H9 (cell line): ENCODE measurements at regions not wholly inside any gene's neighbourhood (a gene's known extent, or its start where the extent isn't known, plus 50 kb on each side); places are given as distances from the start of the nearest gene placed in this dataset.

ENCODE experiments used
- DNase-seq: peaks from one replicate; pipeline ENCODE4 v3.0.0-alpha.2; 2017
- H2AFZ ChIP-seq: one replicate; pipeline ENCODE4 v1.6.1; 2013; ENCODE audit warnings: mild to moderate bottlenecking, low read length, control low read depth, moderate library complexity
- H2AK5ac ChIP-seq: 2 replicates; pipeline ENCODE4 v1.6.1; 2013; ENCODE audit warnings: low read length, control low read depth, mixed read lengths; ENCODE audit not compliant: insufficient read length
- H2BK120ac ChIP-seq: one replicate; pipeline ENCODE4 v1.6.1; 2013; ENCODE audit warnings: low read depth, mild to moderate bottlenecking, low read length, control low read depth, inconsistent platforms; ENCODE audit not compliant: poor library complexity, severe bottlenecking
- H2BK12ac ChIP-seq: 2 replicates; pipeline ENCODE4 v1.6.1; 2013; ENCODE audit warnings: low read length, control low read depth, mixed read lengths, low read depth; ENCODE audit not compliant: insufficient read length
- H2BK15ac ChIP-seq: 2 replicates; pipeline ENCODE4 v1.6.1; 2013; ENCODE audit warnings: low read depth, low read length, control low read depth
- H2BK20ac ChIP-seq: one replicate; pipeline ENCODE4 v1.6.1; 2013; ENCODE audit warnings: low read depth, mild to moderate bottlenecking, low read length, control low read depth, inconsistent platforms; ENCODE audit not compliant: poor library complexity, severe bottlenecking
- H2BK5ac ChIP-seq: 2 replicates; pipeline ENCODE4 v1.6.1; 2013; ENCODE audit warnings: low read length, control low read depth, mixed read lengths; ENCODE audit not compliant: insufficient read length
- H3K14ac ChIP-seq: 2 replicates; pipeline ENCODE4 v1.6.1; 2013; ENCODE audit warnings: low read length, control low read depth; ENCODE audit not compliant: insufficient read depth
- H3K18ac ChIP-seq: 2 replicates; pipeline ENCODE4 v1.6.1; 2013; ENCODE audit warnings: low read depth, mild to moderate bottlenecking, mixed read lengths, low read length, control low read depth; ENCODE audit not compliant: insufficient read length
- H3K23ac ChIP-seq: 2 replicates; pipeline ENCODE4 v1.6.1; 2013; ENCODE audit warnings: low read length, control low read depth, mixed read lengths, low read depth; ENCODE audit not compliant: insufficient read length
- H3K23me2 ChIP-seq: 2 replicates; pipeline ENCODE4 v1.6.1; 2013; ENCODE audit warnings: low read depth, mild to moderate bottlenecking, mixed read lengths, low read length, control low read depth; ENCODE audit not compliant: insufficient read length, poor library complexity, severe bottlenecking
- H3K27ac ChIP-seq: 2 replicates; pipeline ENCODE4 v1.5.1; 2013; ENCODE audit warnings: low read length, control low read depth, mixed read lengths, low read depth; ENCODE audit not compliant: insufficient read length
- H3K27me3 ChIP-seq: 2 replicates; pipeline ENCODE4 v1.6.1; 2013; ENCODE audit warnings: low read length, control low read depth, inconsistent platforms; ENCODE audit not compliant: insufficient read depth
- H3K4ac ChIP-seq: 2 replicates; pipeline ENCODE4 v1.6.1; 2013; ENCODE audit warnings: low read depth, mild to moderate bottlenecking, control low read depth, inconsistent platforms, low read length, moderate library complexity
- H3K4me1 ChIP-seq: 2 replicates; pipeline ENCODE4 v1.6.1; 2013; ENCODE audit warnings: low read length, control low read depth, inconsistent platforms; ENCODE audit not compliant: insufficient read depth
- H3K4me2 ChIP-seq: 2 replicates; pipeline ENCODE4 v1.6.1; 2013; ENCODE audit warnings: low read length, control low read depth, mixed read lengths; ENCODE audit not compliant: insufficient read length, insufficient read depth
- H3K56ac ChIP-seq: 2 replicates; pipeline ENCODE4 v1.6.1; 2013; ENCODE audit warnings: low read depth, mild to moderate bottlenecking, mixed read lengths, low read length, control low read depth; ENCODE audit not compliant: insufficient read length
- H3K79me1 ChIP-seq: 2 replicates; pipeline ENCODE4 v1.6.1; 2013; ENCODE audit warnings: low read depth, mild to moderate bottlenecking, moderate library complexity, low read length, control low read depth, inconsistent platforms; ENCODE audit not compliant: insufficient read depth, poor library complexity, severe bottlenecking
- H3K79me2 ChIP-seq: 2 replicates; pipeline ENCODE4 v1.6.1; 2013; ENCODE audit warnings: low read length, control low read depth, inconsistent platforms; ENCODE audit not compliant: insufficient read depth
- H3K9ac ChIP-seq: 2 replicates; pipeline ENCODE4 v1.6.1; 2013; ENCODE audit warnings: low read length, control low read depth, mixed read lengths; ENCODE audit not compliant: insufficient read length; ENCODE audit errors: extremely low read depth
- H3K9me3 ChIP-seq: one replicate; pipeline ENCODE4 v1.6.1; 2013; ENCODE audit warnings: low read depth, low read length, inconsistent platforms; ENCODE audit not compliant: control insufficient read depth
- H3T11ph ChIP-seq: one replicate; pipeline ENCODE4 v1.6.1; 2013; ENCODE audit warnings: mild to moderate bottlenecking, low read length, control low read depth, inconsistent platforms
- H4K20me1 ChIP-seq: one replicate; pipeline ENCODE4 v1.6.1; 2013; ENCODE audit not compliant: control insufficient read depth, insufficient read length, insufficient read depth
- H4K5ac ChIP-seq: 2 replicates; pipeline ENCODE4 v1.6.1; 2013; ENCODE audit warnings: low read depth, mild to moderate bottlenecking, mixed read lengths, low read length, control low read depth; ENCODE audit not compliant: insufficient read length
- H4K8ac ChIP-seq: replicated peaks from 2 replicates; pipeline ENCODE4 v1.6.1; 2013; ENCODE audit warnings: low read length, control low read depth, mixed read lengths, low read depth; ENCODE audit not compliant: insufficient read length
- H4K91ac ChIP-seq: 2 replicates; pipeline ENCODE4 v1.6.1; 2013; ENCODE audit warnings: low read depth, mild to moderate bottlenecking, moderate library complexity, mixed read lengths, low read length, control low read depth; ENCODE audit not compliant: insufficient read length
- H3K27ac Mint-ChIP-seq, 3 experiments: 2 replicates in 2 of 3; 3 replicates in 1 of 3; pipeline ENCODE4 v1.8.0; 2020 to 2021; ENCODE audit warnings: mixed read lengths in 3 of 3, mild to moderate bottlenecking in 1 of 3, moderate library complexity in 1 of 3
- H3K27me3 Mint-ChIP-seq: 2 replicates; pipeline ENCODE4 v1.8.0; 2021; ENCODE audit warnings: low read depth, mild to moderate bottlenecking, moderate library complexity, mixed read lengths
- H3K36me3 Mint-ChIP-seq, 3 experiments: 2 replicates in 2 of 3; 3 replicates in 1 of 3; pipeline ENCODE4 v1.8.0; 2020 to 2021; ENCODE audit warnings: low read depth in 3 of 3, mixed read lengths in 3 of 3; ENCODE audit not compliant: insufficient read depth in 1 of 3
- H3K4me1 Mint-ChIP-seq, 2 experiments: 2 replicates each; pipeline ENCODE4 v1.8.0; 2020; ENCODE audit warnings: mixed read lengths in 2 of 2
- H3K4me3 Mint-ChIP-seq, 2 experiments: 2 replicates in 1 of 2; 3 replicates in 1 of 2; pipeline ENCODE4 v1.8.0; 2020 to 2021; ENCODE audit warnings: mild to moderate bottlenecking in 2 of 2, mixed read lengths in 2 of 2, moderate library complexity in 1 of 2
- H3K9me3 Mint-ChIP-seq, 2 experiments: 2 replicates in 1 of 2; 3 replicates in 1 of 2; pipeline ENCODE4 v1.8.0; 2020; ENCODE audit warnings: mild to moderate bottlenecking in 2 of 2, mixed read lengths in 2 of 2, moderate library complexity in 1 of 2
- WGBS: extraction: QIAGEN DNeasy Blood & Tissue Kit; methylation state at CpG from one replicate; pipeline ENCODE4 v1.1.7; 2013; ENCODE audit warnings: missing lambda C conversion rate, low lambda C conversion rate, mixed read lengths; ENCODE audit not compliant: insufficient read length; ENCODE audit errors: extremely low coverage; 5-methylcytosine and 5-hydroxymethylcytosine counted together
- TF ChIP-seq, protein P1 (sequence below): fragments of 200-600 bp; sonication (generic); conservative IDR thresholded peaks from 3 replicates; pipeline ENCODE4 v1.8.0; 2021; ENCODE audit warnings: antibody characterized with exemption, mild to moderate bottlenecking

DNA sequence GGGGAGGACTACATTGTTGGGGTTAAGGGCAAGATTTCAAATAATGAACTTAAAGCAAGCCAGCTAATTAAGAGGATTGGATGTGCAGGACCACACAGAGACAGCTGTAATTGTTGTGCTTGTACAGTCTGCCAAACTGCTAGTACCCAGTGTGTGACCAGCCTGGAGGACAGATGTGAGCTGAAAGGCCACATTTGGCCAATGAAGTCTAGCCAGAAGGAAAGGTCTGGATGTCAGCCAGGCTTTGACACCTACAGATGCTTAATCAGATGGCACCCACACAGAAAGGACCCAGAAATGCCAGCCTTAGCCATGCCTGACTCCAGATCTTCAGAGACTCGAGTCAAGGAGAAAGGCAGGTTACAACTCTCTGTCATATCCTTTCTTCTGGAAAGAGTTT is 491.1 kb downstream of the KIF4B start:
- Histone ChIP-seq H3K14ac (no peak overlapping the region), H2BK5ac (no peak overlapping the region), H4K5ac (no peak overlapping the region), H2BK120ac (no peak overlapping the region), H3K23ac (no peak overlapping the region), H2BK15ac (no peak overlapping the region), H3K4me1 (no peaks in the 10 kb centered on the region), H2AK5ac (no peak overlapping the region), H3K9me3 (no peaks in the 10 kb centered on the region), H3K18ac (no peak overlapping the region), H3K9ac (no peak overlapping the region), H3K79me1 (no peaks in the 10 kb centered on the region), H2BK12ac (no peak overlapping the region), H2AFZ (no peak overlapping the region), H3K79me2 (no peaks in the 10 kb centered on the region), H3K23me2 (no peaks in the 10 kb centered on the region), H3T11ph (no peak overlapping the region), H4K20me1 (no peaks in the 10 kb centered on the region), H3K27me3 (no peaks in the 10 kb centered on the region), H3K56ac (no peak overlapping the region), H3K4ac (no peak overlapping the region), H3K4me2 (no peak overlapping the region), H3K27ac (no peak overlapping the region), H2BK20ac (no peak overlapping the region), H4K8ac (no peak overlapping the region), H4K91ac (no peak overlapping the region)
- no peak overlapping the region for H3K27ac Mint-ChIP-seq
- H3K9me3 Mint-ChIP-seq: no peaks in the 10 kb centered on the region
- no peaks in the 10 kb centered on the region for H3K4me1 Mint-ChIP-seq
- WGBS: no CpG with 5 or more reads among the region's 1 CpG
- H3K4me3 Mint-ChIP-seq: no peak overlapping the region
- 0 out of 7 replicates have a peak, but pooled peaks cover 0 to 3% (median 0%) of the 10 kb centered on the region in 3 experiments for H3K36me3 Mint-ChIP-seq
- no peak for DNase-seq
- H3K27me3 Mint-ChIP-seq: no peaks in the 10 kb centered on the region
- TF ChIP-seq, protein P1, sequence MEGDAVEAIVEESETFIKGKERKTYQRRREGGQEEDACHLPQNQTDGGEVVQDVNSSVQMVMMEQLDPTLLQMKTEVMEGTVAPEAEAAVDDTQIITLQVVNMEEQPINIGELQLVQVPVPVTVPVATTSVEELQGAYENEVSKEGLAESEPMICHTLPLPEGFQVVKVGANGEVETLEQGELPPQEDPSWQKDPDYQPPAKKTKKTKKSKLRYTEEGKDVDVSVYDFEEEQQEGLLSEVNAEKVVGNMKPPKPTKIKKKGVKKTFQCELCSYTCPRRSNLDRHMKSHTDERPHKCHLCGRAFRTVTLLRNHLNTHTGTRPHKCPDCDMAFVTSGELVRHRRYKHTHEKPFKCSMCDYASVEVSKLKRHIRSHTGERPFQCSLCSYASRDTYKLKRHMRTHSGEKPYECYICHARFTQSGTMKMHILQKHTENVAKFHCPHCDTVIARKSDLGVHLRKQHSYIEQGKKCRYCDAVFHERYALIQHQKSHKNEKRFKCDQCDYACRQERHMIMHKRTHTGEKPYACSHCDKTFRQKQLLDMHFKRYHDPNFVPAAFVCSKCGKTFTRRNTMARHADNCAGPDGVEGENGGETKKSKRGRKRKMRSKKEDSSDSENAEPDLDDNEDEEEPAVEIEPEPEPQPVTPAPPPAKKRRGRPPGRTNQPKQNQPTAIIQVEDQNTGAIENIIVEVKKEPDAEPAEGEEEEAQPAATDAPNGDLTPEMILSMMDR: no peak
